ENCODE measurements at regions not wholly inside any gene's neighbourhood (a gene's known extent, or its start where the extent isn't known, plus 50 kb on each side); places are given as distances from the start of the nearest gene placed in this dataset.

GRCh38 chr5:115424446-115424845 lies 120.1 kb downstream of the FEM1C start:
- TF ChIP-seq POLR2A (IDR thresholded peaks at IDR 0.05) (no peak), POLR2AphosphoS5 (IDR thresholded peaks at IDR 0.05) (no peak)

Measured in transverse colon (tissue), 3 donors.